ENCODE measurements at regions not wholly inside any gene's neighbourhood (a gene's known extent, or its start where the extent isn't known, plus 50 kb on each side); places are given as distances from the start of the nearest gene placed in this dataset.

- DNase-seq (ENCODE audit: low read depth): no peak
Observed at GRCh38 chr7:46879783-46880182, 702.1 kb downstream of the TNS3 start.

GRCh38 chr7:46871516-46871915 is 710.4 kb downstream of the TNS3 start:
- DNase-seq (ENCODE audit: low read depth): no peak

GRCh38 chr7:46864716-46865115 is 717.2 kb downstream of the TNS3 start:
- DNase-seq (ENCODE audit: low read depth): no peak

- DNase-seq (ENCODE audit: low read depth): no peak
Observed at GRCh38 chr7:46859963-46860475, 721.9 kb downstream of the TNS3 start.

- no peak for DNase-seq (ENCODE audit: low read depth)
Observed at GRCh38 chr7:46855851-46856250, 726.1 kb downstream of the TNS3 start.

- DNase-seq (ENCODE audit: low read depth): peak; percentile 9
Observed at GRCh38 chr7:46854958-46855473, 726.9 kb downstream of the TNS3 start.

- DNase-seq (ENCODE audit: low read depth): peak; percentile 26
Observed at GRCh38 chr7:46853451-46853850, 728.5 kb downstream of the TNS3 start.

- no peak for DNase-seq (ENCODE audit: low read depth)
Observed at GRCh38 chr7:46852795-46853194, 729.1 kb downstream of the TNS3 start.

GRCh38 chr7:46850563-46851330 is 731.2 kb downstream of the TNS3 start:
- no peak for DNase-seq (ENCODE audit: low read depth)

- DNase-seq (ENCODE audit: low read depth): no peak
Observed at GRCh38 chr7:46848944-46849343, 733.0 kb downstream of the TNS3 start.

- DNase-seq (ENCODE audit: low read depth): no peak
Observed at GRCh38 chr7:46848311-46848710, 733.6 kb downstream of the TNS3 start.

- DNase-seq (ENCODE audit: low read depth): no peak
Observed at GRCh38 chr7:46847126-46847525, 734.8 kb downstream of the TNS3 start.

GRCh38 chr7:46844486-46844885 is 737.4 kb downstream of the TNS3 start:
- peak; percentile 25 for DNase-seq (ENCODE audit: low read depth)

- DNase-seq (ENCODE audit: low read depth): no peak
Observed at GRCh38 chr7:46841248-46841647, 740.7 kb downstream of the TNS3 start.

- DNase-seq (ENCODE audit: low read depth): peak; percentile 54
Observed at GRCh38 chr7:46839651-46840050, 742.3 kb downstream of the TNS3 start.

GRCh38 chr7:46838463-46838862 is 743.4 kb downstream of the TNS3 start:
- DNase-seq (ENCODE audit: low read depth): no peak

GRCh38 chr7:46835556-46835955 is 746.4 kb downstream of the TNS3 start:
- DNase-seq (ENCODE audit: low read depth): no peak

GRCh38 chr7:46834921-46835320 is 747.0 kb downstream of the TNS3 start:
- no peak for DNase-seq (ENCODE audit: low read depth)

- DNase-seq (ENCODE audit: low read depth): no peak
Observed at GRCh38 chr7:46833197-46833596, 748.7 kb downstream of the TNS3 start.

- no peak for DNase-seq (ENCODE audit: low read depth)
Observed at GRCh38 chr7:46832136-46832535, 749.8 kb downstream of the TNS3 start.

GRCh38 chr7:46819819-46820218 is 762.1 kb downstream of the TNS3 start:
- no peak for DNase-seq (ENCODE audit: low read depth)

GRCh38 chr7:46814516-46815250 is 767.2 kb downstream of the TNS3 start:
- no peak for DNase-seq (ENCODE audit: low read depth)

- no peak for DNase-seq (ENCODE audit: low read depth)
Observed at GRCh38 chr7:46812101-46812675, 769.7 kb downstream of the TNS3 start.

Data from renal cortical epithelial cell (primary cell).